Endothelial cell of umbilical vein (primary cell): ENCODE measurements at regions not wholly inside any gene's neighbourhood (a gene's known extent, or its start where the extent isn't known, plus 50 kb on each side); places are given as distances from the start of the nearest gene placed in this dataset.

Experiments
- BruUV-seq: library from RNA; stranded (reverse); fragments of 400-500 nt; replicated peaks from 2 replicates; lab custom pipeline; 2021; lab: Mats Ljungman, UMichigan
- CTCF ChIA-PET: fragments of 300-600, 350-600 bp; sonication (Branson Sonifier 250); formaldehyde crosslinking; loops from one replicate; lab custom pipeline; 2021; ENCODE audit warnings: antibody characterized with exemption, inconsistent platforms; lab: Charles Lee
- POLR2A ChIA-PET: fragments of 300-600, 350-600 bp; sonication (Branson Sonifier 250); formaldehyde crosslinking; loops from one replicate; lab custom pipeline; 2021; ENCODE audit warnings: antibody characterized with exemption, inconsistent platforms; lab: Charles Lee
- DNase-seq: peaks from one replicate; pipeline ENCODE4 v3.0.0-alpha.2; 2011; ENCODE audit warnings: low read depth, low spot score
- FAIRE-seq: peaks from 2 replicates; lab custom pipeline; 2011; peaks lifted over from hg19 to GRCh38; lab: Jason Lieb, UNC
- H2AFZ ChIP-seq: 2 replicates; pipeline ENCODE4 v1.6.0; 2012; ENCODE audit warnings: low read depth, low read length, control low read depth, inconsistent platforms
- H3K27ac ChIP-seq: 2 replicates; pipeline ENCODE4 v1.5.1; 2011; ENCODE audit warnings: low read depth, mild to moderate bottlenecking, control low read depth, low read length, moderate library complexity; ENCODE audit not compliant: insufficient read depth
- H3K27me3 ChIP-seq, 2 experiments: 2 replicates each; pipeline versions ENCODE4 v1.6.0 to v1.6.1; 2011; ENCODE audit warnings: low read length in 2 of 2, mixed read lengths in 1 of 2; ENCODE audit not compliant: control insufficient read depth in 2 of 2, insufficient read depth in 2 of 2
- H3K36me3 ChIP-seq, 2 experiments: 2 replicates in 1 of 2; 3 replicates in 1 of 2; pipeline ENCODE4 v1.5.1; 2011; ENCODE audit warnings: low read length in 2 of 2, mild to moderate bottlenecking in 1 of 2, moderate library complexity in 1 of 2; ENCODE audit not compliant: control insufficient read depth in 2 of 2, insufficient read depth in 2 of 2; ENCODE audit errors: extremely low read depth in 1 of 2
- H3K4me1 ChIP-seq: 3 replicates; pipeline ENCODE4 v1.5.1; 2011; ENCODE audit warnings: mild to moderate bottlenecking, low read length; ENCODE audit not compliant: control insufficient read depth, insufficient read depth; ENCODE audit errors: extremely low read depth
- H3K4me2 ChIP-seq: 2 replicates; pipeline ENCODE4 v1.6.1; 2011; ENCODE audit warnings: low read length, control low read depth, mixed read lengths; ENCODE audit not compliant: insufficient read depth
- H3K4me3 ChIP-seq, 3 experiments: fragments of 200-600 bp in 1 of 3; sonication (generic), shearing (Covaris generic) in 1 of 3; replicated peaks in 1 of 3; 2 replicates each; pipeline ENCODE4 v1.5.1; 2011 to 2016; ENCODE audit warnings: control low read depth in 3 of 3, low read length in 3 of 3, mild to moderate bottlenecking in 2 of 3, inconsistent platforms in 1 of 3, low read depth in 1 of 3, moderate library complexity in 1 of 3; ENCODE audit not compliant: insufficient read depth in 1 of 3
- H3K79me2 ChIP-seq: 2 replicates; pipeline ENCODE4 v1.6.0; 2012; ENCODE audit warnings: low read length, inconsistent platforms; ENCODE audit not compliant: control insufficient read depth, insufficient read depth
- H3K9ac ChIP-seq: replicated peaks from 2 replicates; pipeline ENCODE3; 2011; ENCODE audit warnings: low read length, control low read depth; ENCODE audit not compliant: insufficient read depth; ENCODE audit errors: extremely low read depth
- H3K9me1 ChIP-seq: replicated peaks from 3 replicates; pipeline ENCODE4 v1.6.0; 2011; ENCODE audit warnings: mild to moderate bottlenecking, low read length; ENCODE audit not compliant: control insufficient read depth, insufficient read depth; ENCODE audit errors: extremely low read depth
- H3K9me3 ChIP-seq: replicated peaks from 2 replicates; pipeline ENCODE4 v1.5.1; 2012; ENCODE audit warnings: low read length, inconsistent platforms; ENCODE audit not compliant: control insufficient read depth, insufficient read depth
- H4K20me1 ChIP-seq: replicated peaks from 2 replicates; pipeline ENCODE3; 2011; ENCODE audit warnings: mild to moderate bottlenecking, low read length; ENCODE audit not compliant: control insufficient read depth, insufficient read depth; ENCODE audit errors: extremely low read depth
- CTCF ChIP-seq, 2 donors: IDR thresholded peaks; 1 replicate in 1 of 2; 2 replicates in 1 of 2; pipeline ENCODE4 v1.5.1; 2011; ENCODE audit warnings: low read length in 2 of 2, mild to moderate bottlenecking in 2 of 2, moderate library complexity in 2 of 2, control low read depth in 1 of 2, inconsistent platforms in 1 of 2, low read depth in 1 of 2; ENCODE audit not compliant: insufficient read depth in 1 of 2; ENCODE audit errors: extremely low read depth in 1 of 2
- EZH2 ChIP-seq: IDR thresholded peaks from 2 replicates; pipeline ENCODE4 v1.6.1; 2012; ENCODE audit warnings: borderline replicate concordance, low read depth, mild to moderate bottlenecking, moderate library complexity, low read length, inconsistent platforms; ENCODE audit not compliant: severe bottlenecking
- FOS ChIP-seq: IDR thresholded peaks from 2 replicates; pipeline ENCODE4 v1.6.1; 2011; ENCODE audit warnings: mild to moderate bottlenecking, low read length, moderate library complexity, borderline replicate concordance; ENCODE audit not compliant: insufficient read depth
- GATA2 ChIP-seq: IDR thresholded peaks from 2 replicates; pipeline ENCODE4 v1.7.0; 2011; ENCODE audit warnings: low read depth, mild to moderate bottlenecking, moderate library complexity, mixed read lengths, low read length; ENCODE audit not compliant: insufficient read length, insufficient read depth
- JUN ChIP-seq: IDR thresholded peaks from 2 replicates; pipeline ENCODE4 v1.6.1; 2011; ENCODE audit warnings: borderline replicate concordance, low read depth; ENCODE audit not compliant: insufficient read length, insufficient read depth
- MAX ChIP-seq: IDR thresholded peaks from 2 replicates; pipeline ENCODE4 v1.6.1; 2011; ENCODE audit not compliant: insufficient read depth, insufficient read length
- MYC ChIP-seq: IDR thresholded peaks from one replicate; pipeline ENCODE4 v1.6.1; 2011; ENCODE audit warnings: mild to moderate bottlenecking, low read depth, low read length
- POLR2A ChIP-seq: IDR thresholded peaks from 2 replicates; pipeline ENCODE4 v1.6.1; 2012; ENCODE audit warnings: low read depth, mild to moderate bottlenecking, control low read depth, low read length
- POLR2AphosphoS5 ChIP-seq: IDR thresholded peaks from 2 replicates; pipeline ENCODE4 v1.6.1; 2012; ENCODE audit warnings: low read depth, mild to moderate bottlenecking, control low read depth, low read length, moderate library complexity; ENCODE audit not compliant: insufficient read depth
- dilution Hi-C: fragments of 300-500 bp; cut with MboI; formaldehyde crosslinking; loops from one replicate; pipeline ENCODE4 v1.15.0; 2019; ENCODE audit warnings: low sequenced_read_pairs; ENCODE audit not compliant: extremely low pct_ligation_motif_present
- intact Hi-C: fragments of 100-400 bp; cut with micrococcal nuclease; formaldehyde crosslinking; loops from one replicate; pipeline ENCODE4 v1.10.0; 2022

- Histone ChIP-seq H2AFZ (no peak overlapping the region), H3K9me1 (no peaks in the 10 kb centered on the region), H3K27me3 (no peaks in the 10 kb centered on the region), H3K36me3 (no peaks in the 10 kb centered on the region), H3K79me2 (no peaks in the 10 kb centered on the region), H4K20me1 (no peaks in the 10 kb centered on the region), H3K4me1 (no peaks in the 10 kb centered on the region), H3K27ac (no peak overlapping the region), H3K4me2 (no peak overlapping the region), H3K4me3 (no peak overlapping the region), H3K9ac (no peak overlapping the region), H3K9me3 (no peaks in the 10 kb centered on the region)
- POLR2A ChIA-PET, result no interaction called here
- FAIRE-seq, result no peak
- CTCF ChIA-PET, result no interaction called here
- dilution Hi-C loops (no loop called here), intact Hi-C loops (no loop called here)
- TF ChIP-seq CTCF (IDR thresholded peaks at IDR 0.05; ENCODE audit: extremely low read depth in 1 of 2, insufficient read depth in 1 of 2, low read depth in 1 of 2, low read length in 2 of 2) (no peak), POLR2AphosphoS5 (no peak), MYC (no peak), MAX (no peak), JUN (no peak), EZH2 (no peak), GATA2 (no peak), FOS (no peak), POLR2A (no peak)
- no TSS peak for BruUV-seq
- no peak for DNase-seq
Measured at GRCh38 chr4:148866666-148867065, 424.5 kb upstream of the NR3C2 start.
